ENCODE measurements at regions not wholly inside any gene's neighbourhood (a gene's known extent, or its start where the extent isn't known, plus 50 kb on each side); places are given as distances from the start of the nearest gene placed in this dataset.

- Histone ChIP-seq H3K4me3 (replicated peaks in 1 of 3; ENCODE audit: insufficient read depth in 1 of 3, low read depth in 1 of 3, low read length in 3 of 3) (no peak overlapping the region), H3K4me1 (ENCODE audit: control insufficient read depth, extremely low read depth, insufficient read depth, low read length) (no peaks in the 10 kb centered on the region), H3K4me2 (ENCODE audit: insufficient read depth, low read length) (no peak overlapping the region), H2AFZ (ENCODE audit: low read depth, low read length) (no peak overlapping the region), H3K79me2 (ENCODE audit: control insufficient read depth, insufficient read depth, low read length) (no peaks in the 10 kb centered on the region), H3K27ac (ENCODE audit: insufficient read depth, low read depth, low read length) (no peak overlapping the region), H3K9me1 (replicated peaks; ENCODE audit: control insufficient read depth, extremely low read depth, insufficient read depth, low read length) (no peaks in the 10 kb centered on the region), H3K9me3 (replicated peaks; ENCODE audit: control insufficient read depth, insufficient read depth, low read length) (no peaks in the 10 kb centered on the region), H3K27me3 (ENCODE audit: control insufficient read depth in 2 of 2, insufficient read depth in 2 of 2, low read length in 2 of 2) (no peaks in the 10 kb centered on the region), H4K20me1 (replicated peaks; ENCODE audit: control insufficient read depth, extremely low read depth, insufficient read depth, low read length) (no peaks in the 10 kb centered on the region), H3K36me3 (ENCODE audit: control insufficient read depth in 2 of 2, extremely low read depth in 1 of 2, insufficient read depth in 2 of 2, low read length in 2 of 2) (no peaks in the 10 kb centered on the region), H3K9ac (replicated peaks; ENCODE audit: extremely low read depth, insufficient read depth, low read length) (no peak overlapping the region)
- DNase-seq (ENCODE audit: low read depth, low spot score) (no peak), FAIRE-seq (no peak)
- no TSS peak for BruUV-seq (replicated peaks)
- TF ChIP-seq MYC (IDR thresholded peaks at IDR 0.05; ENCODE audit: low read depth, low read length), result no peak
- TF ChIP-seq JUN (IDR thresholded peaks at IDR 0.05; ENCODE audit: borderline replicate concordance, insufficient read depth, insufficient read length, low read depth), result no peak
- TF ChIP-seq GATA2 (IDR thresholded peaks at IDR 0.05; ENCODE audit: insufficient read depth, insufficient read length, low read depth, low read length), result no peak
- TF ChIP-seq CTCF (IDR thresholded peaks at IDR 0.05; ENCODE audit: extremely low read depth in 1 of 2, insufficient read depth in 1 of 2, low read depth in 1 of 2, low read length in 2 of 2), result no peak
- no peak for TF ChIP-seq POLR2A (IDR thresholded peaks at IDR 0.05; ENCODE audit: low read depth, low read length)
- no peak for TF ChIP-seq FOS (IDR thresholded peaks at IDR 0.05; ENCODE audit: borderline replicate concordance, insufficient read depth, low read length)
- TF ChIP-seq, protein P1, sequence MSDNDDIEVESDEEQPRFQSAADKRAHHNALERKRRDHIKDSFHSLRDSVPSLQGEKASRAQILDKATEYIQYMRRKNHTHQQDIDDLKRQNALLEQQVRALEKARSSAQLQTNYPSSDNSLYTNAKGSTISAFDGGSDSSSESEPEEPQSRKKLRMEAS (IDR thresholded peaks at IDR 0.05; ENCODE audit: insufficient read depth, insufficient read length), result no peak
- no peak for TF ChIP-seq POLR2AphosphoS5 (IDR thresholded peaks at IDR 0.05; ENCODE audit: insufficient read depth, low read depth, low read length)
- TF ChIP-seq EZH2 (IDR thresholded peaks at IDR 0.05; ENCODE audit: borderline replicate concordance, low read depth, low read length, severe bottlenecking), result no peak
- dilution Hi-C loops (cut with MboI; ENCODE audit: extremely low pct_ligation_motif_present, low sequenced_read_pairs), result no loop called here
- intact Hi-C loops (cut with micrococcal nuclease), result no loop called here
- ChIA-PET CTCF (interaction anchor here (1.0 kb wide), 1 partner anchor 53 kb away, joined by 4 read pairs; no protein-coding TSS in a partner anchor), POLR2A (no interaction called here)
Measured at GRCh38 chr3:23720059-23720458, 85.7 kb upstream of the UBE2E1 start.

All from endothelial cell of umbilical vein (primary cell).